ENCODE measurements at regions not wholly inside any gene's neighbourhood (a gene's known extent, or its start where the extent isn't known, plus 50 kb on each side); places are given as distances from the start of the nearest gene placed in this dataset.

DNA sequence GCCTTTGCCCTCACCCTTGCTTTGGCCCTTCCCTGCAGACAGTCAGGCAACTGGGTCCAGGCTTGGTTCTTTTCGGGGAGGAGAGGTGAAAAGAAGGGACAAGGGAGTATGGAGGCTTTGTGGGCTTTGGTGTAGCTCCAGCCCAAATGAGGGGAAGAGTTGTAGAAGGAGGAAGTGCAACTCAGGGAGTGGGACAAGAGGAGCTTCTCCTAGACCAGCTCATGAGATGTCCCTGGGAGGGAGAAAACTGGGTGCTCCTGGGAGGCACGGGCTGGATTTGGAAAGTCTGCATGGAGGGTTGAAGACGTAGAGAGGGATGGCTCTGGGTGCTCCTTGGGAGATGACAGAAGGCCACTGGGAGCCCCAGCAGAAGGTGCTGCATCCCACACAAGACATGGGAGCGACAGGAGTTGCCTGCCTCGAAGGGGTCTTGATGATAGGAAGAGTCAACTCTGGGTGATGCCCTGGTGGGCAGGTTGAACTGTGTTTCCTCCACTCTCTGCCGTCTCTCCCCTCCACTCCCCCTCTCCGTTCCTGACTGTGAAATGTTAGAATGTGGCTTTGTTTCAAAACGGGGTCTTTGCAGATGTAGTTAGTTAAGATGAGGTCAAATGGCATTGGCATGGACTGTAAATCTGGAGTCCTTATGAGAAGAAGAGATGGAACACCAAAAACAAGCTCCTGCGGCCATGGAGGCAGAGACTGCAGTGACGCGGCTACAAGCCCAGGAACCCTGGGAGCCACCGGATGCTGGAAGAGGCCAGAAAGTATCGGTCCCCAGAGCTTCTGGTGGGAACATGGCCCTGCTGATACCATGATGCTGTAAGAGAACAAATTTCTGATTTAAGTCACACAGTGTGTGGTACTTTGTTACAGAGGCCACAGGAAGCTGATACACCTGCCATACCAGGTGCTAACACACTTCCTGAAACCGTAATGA lies 298.5 kb downstream of the GLRX3 start:
- H3K4me3 ChIP-seq (ENCODE audit: insufficient read depth, low read depth, low read length, poor library complexity, severe bottlenecking): no peak overlapping the region
- H3K27me3 ChIP-seq (replicated peaks; ENCODE audit: control insufficient read depth, insufficient read depth, low read length, poor library complexity, severe bottlenecking): no peaks in the 10 kb centered on the region
- no peak for DNase-seq
- no peaks in the 10 kb centered on the region for H3K9me3 ChIP-seq (ENCODE audit: control insufficient read depth, low read length)
- no peaks in the 10 kb centered on the region for H3K36me3 ChIP-seq (ENCODE audit: control insufficient read depth, insufficient read depth, low read length)
- no peaks in the 10 kb centered on the region for H3K4me1 ChIP-seq (ENCODE audit: control insufficient read depth, insufficient read depth, low read length, poor library complexity, severe bottlenecking)
- H3K27ac ChIP-seq (ENCODE audit: insufficient read depth, low read length, poor library complexity, severe bottlenecking): no peak overlapping the region

DNA sequence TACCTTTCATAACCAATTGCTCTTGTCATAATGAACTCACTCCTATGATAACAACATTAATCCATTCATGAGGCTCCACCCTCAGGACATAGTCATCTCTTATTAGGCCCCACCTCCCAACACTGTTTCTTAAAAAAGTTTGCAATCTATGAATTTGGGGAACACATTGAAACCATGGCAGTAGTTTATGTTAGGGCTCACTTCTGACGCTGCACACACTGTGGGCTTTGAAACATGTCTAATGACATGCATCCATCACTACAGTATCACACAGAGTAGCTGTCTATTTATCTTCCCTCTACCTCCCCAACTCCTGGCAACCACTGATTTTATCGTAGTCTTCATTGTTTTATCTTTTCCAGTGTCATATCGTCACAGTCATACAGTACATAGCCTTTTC lies 299.8 kb downstream of the GLRX3 start:
- no peaks in the 10 kb centered on the region for H3K9me3 ChIP-seq (ENCODE audit: control insufficient read depth, low read length)
- DNase-seq: no peak
- H3K4me3 ChIP-seq (ENCODE audit: insufficient read depth, low read depth, low read length, poor library complexity, severe bottlenecking): no peak overlapping the region
- no peaks in the 10 kb centered on the region for H3K27me3 ChIP-seq (replicated peaks; ENCODE audit: control insufficient read depth, insufficient read depth, low read length, poor library complexity, severe bottlenecking)
- H3K27ac ChIP-seq (ENCODE audit: insufficient read depth, low read length, poor library complexity, severe bottlenecking): no peak overlapping the region
- H3K4me1 ChIP-seq (ENCODE audit: control insufficient read depth, insufficient read depth, low read length, poor library complexity, severe bottlenecking): no peaks in the 10 kb centered on the region
- H3K36me3 ChIP-seq (ENCODE audit: control insufficient read depth, insufficient read depth, low read length): no peaks in the 10 kb centered on the region

DNA sequence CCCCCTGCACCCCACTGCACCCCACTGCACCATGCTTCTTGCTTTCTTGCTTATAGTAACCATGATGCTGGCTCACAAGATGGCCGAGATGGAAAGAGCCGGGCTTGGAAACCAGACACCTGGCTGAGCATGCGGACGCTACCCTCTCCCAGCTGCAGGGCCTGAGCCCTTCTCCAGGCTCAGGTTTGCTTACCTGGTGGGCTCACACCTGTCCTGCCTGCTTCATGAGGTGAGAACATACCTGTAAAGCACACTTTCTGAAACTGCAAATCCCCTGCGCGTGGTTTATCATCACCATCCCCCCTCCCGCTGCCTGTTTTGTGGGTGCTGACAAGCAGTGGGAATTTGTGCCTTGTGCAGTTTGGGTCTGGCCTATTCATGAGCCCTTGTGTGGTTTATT lies 302.7 kb downstream of the GLRX3 start:
- no peak overlapping the region for H3K4me3 ChIP-seq (ENCODE audit: insufficient read depth, low read depth, low read length, poor library complexity, severe bottlenecking)
- H3K27ac ChIP-seq (ENCODE audit: insufficient read depth, low read length, poor library complexity, severe bottlenecking): no peak overlapping the region
- no peaks in the 10 kb centered on the region for H3K4me1 ChIP-seq (ENCODE audit: control insufficient read depth, insufficient read depth, low read length, poor library complexity, severe bottlenecking)
- no peaks in the 10 kb centered on the region for H3K9me3 ChIP-seq (ENCODE audit: control insufficient read depth, low read length)
- H3K36me3 ChIP-seq (ENCODE audit: control insufficient read depth, insufficient read depth, low read length): no peaks in the 10 kb centered on the region
- DNase-seq: no peak
- H3K27me3 ChIP-seq (replicated peaks; ENCODE audit: control insufficient read depth, insufficient read depth, low read length, poor library complexity, severe bottlenecking): no peaks in the 10 kb centered on the region

DNA sequence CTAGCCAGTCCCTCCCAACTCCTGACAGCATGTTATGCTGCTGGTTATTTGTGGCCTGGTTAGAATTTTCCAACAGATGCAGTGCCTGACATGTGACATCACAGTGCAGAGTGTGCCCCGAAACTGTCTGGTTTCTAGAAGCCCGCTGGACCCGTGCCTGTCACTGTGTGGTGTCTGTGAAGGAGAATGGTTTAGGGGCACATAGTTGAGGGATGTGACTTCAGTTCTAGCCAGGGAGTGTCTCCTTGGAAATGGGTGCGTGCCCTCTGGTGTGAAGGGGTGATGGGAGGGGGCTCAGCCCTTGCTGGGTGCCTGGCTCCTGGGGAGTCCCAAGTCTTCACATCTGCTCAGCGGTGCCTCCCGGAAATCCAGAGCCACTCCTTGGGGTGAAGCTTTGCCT lies 303.6 kb downstream of the GLRX3 start:
- H3K27me3 ChIP-seq (replicated peaks; ENCODE audit: control insufficient read depth, insufficient read depth, low read length, poor library complexity, severe bottlenecking): no peaks in the 10 kb centered on the region
- H3K4me1 ChIP-seq (ENCODE audit: control insufficient read depth, insufficient read depth, low read length, poor library complexity, severe bottlenecking): no peaks in the 10 kb centered on the region
- H3K4me3 ChIP-seq (ENCODE audit: insufficient read depth, low read depth, low read length, poor library complexity, severe bottlenecking): no peak overlapping the region
- no peak overlapping the region for H3K27ac ChIP-seq (ENCODE audit: insufficient read depth, low read length, poor library complexity, severe bottlenecking)
- H3K36me3 ChIP-seq (ENCODE audit: control insufficient read depth, insufficient read depth, low read length): no peaks in the 10 kb centered on the region
- no peak for DNase-seq
- no peaks in the 10 kb centered on the region for H3K9me3 ChIP-seq (ENCODE audit: control insufficient read depth, low read length)

DNA sequence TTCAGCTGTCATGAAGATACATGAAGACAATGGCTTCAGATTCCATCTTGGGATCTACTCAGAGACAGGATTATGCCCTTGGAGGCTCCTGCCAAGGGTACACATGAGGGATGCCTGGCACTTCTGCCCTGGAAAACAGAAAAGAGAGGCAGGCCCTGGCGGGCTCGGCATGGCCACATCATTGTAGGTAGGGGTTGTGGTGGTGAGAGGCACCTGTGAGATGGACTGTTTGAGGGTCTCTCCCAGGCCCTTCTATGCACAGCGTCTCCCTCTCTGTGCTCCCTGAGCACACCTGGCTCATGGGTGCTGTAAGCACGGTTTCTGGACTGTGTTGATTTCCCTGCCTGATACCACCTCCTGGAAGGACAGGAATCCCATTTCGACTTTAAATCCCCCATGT lies 304.3 kb downstream of the GLRX3 start:
- Histone ChIP-seq H3K27me3 (replicated peaks; ENCODE audit: control insufficient read depth, insufficient read depth, low read length, poor library complexity, severe bottlenecking) (no peaks in the 10 kb centered on the region), H3K4me3 (ENCODE audit: insufficient read depth, low read depth, low read length, poor library complexity, severe bottlenecking) (no peak overlapping the region), H3K27ac (ENCODE audit: insufficient read depth, low read length, poor library complexity, severe bottlenecking) (no peak overlapping the region), H3K4me1 (ENCODE audit: control insufficient read depth, insufficient read depth, low read length, poor library complexity, severe bottlenecking) (no peaks in the 10 kb centered on the region), H3K9me3 (ENCODE audit: control insufficient read depth, low read length) (no peaks in the 10 kb centered on the region), H3K36me3 (ENCODE audit: control insufficient read depth, insufficient read depth, low read length) (no peaks in the 10 kb centered on the region)
- DNase-seq: no peak

DNA sequence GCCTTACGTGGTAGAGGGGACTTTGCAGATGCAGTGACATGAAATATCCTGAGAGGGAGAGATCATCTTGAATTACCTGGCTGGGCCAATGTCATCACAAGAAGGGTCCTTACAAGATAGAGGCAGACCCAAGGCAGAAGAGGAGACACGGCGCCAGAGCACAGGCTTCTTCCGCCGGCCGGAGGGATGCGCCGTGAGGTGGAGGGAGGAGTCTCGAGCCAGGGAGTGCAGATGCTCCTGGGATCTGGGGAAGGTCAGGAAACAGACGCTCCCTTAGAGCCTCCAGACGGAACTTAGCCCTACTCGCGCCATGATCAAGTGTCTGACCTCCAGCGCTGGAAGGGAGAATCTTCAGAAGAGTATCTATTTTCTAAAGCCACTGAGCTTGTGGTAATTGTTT lies 304.8 kb downstream of the GLRX3 start:
- H3K4me1 ChIP-seq (ENCODE audit: control insufficient read depth, insufficient read depth, low read length, poor library complexity, severe bottlenecking): no peaks in the 10 kb centered on the region
- H3K27ac ChIP-seq (ENCODE audit: insufficient read depth, low read length, poor library complexity, severe bottlenecking): no peak overlapping the region
- DNase-seq: no peak
- H3K9me3 ChIP-seq (ENCODE audit: control insufficient read depth, low read length): no peaks in the 10 kb centered on the region
- H3K36me3 ChIP-seq (ENCODE audit: control insufficient read depth, insufficient read depth, low read length): no peaks in the 10 kb centered on the region
- H3K4me3 ChIP-seq (ENCODE audit: insufficient read depth, low read depth, low read length, poor library complexity, severe bottlenecking): no peak overlapping the region
- no peaks in the 10 kb centered on the region for H3K27me3 ChIP-seq (replicated peaks; ENCODE audit: control insufficient read depth, insufficient read depth, low read length, poor library complexity, severe bottlenecking)

DNA sequence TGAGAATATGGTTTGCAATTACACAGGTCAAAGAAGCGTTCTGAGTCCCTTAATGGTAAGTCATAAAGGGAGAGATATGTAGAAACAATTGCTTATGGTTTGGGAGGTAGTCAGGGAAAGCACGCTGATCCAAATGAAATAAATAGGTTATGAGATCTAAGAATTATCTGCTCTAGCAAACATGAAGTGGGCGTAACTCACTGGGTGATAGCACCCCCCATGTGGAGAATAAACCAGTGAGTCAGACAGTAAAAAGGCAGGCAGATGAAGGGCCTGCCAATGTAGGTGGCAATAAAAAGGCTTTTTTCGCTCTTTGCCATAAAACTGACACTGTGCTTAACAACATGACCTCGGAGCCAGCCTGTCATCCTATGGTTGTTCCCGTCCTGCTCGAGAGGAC lies 306.9 kb downstream of the GLRX3 start:
- no peak for DNase-seq
- H3K36me3 ChIP-seq (ENCODE audit: control insufficient read depth, insufficient read depth, low read length): no peaks in the 10 kb centered on the region
- no peaks in the 10 kb centered on the region for H3K4me1 ChIP-seq (ENCODE audit: control insufficient read depth, insufficient read depth, low read length, poor library complexity, severe bottlenecking)
- H3K27me3 ChIP-seq (replicated peaks; ENCODE audit: control insufficient read depth, insufficient read depth, low read length, poor library complexity, severe bottlenecking): no peaks in the 10 kb centered on the region
- no peak overlapping the region for H3K4me3 ChIP-seq (ENCODE audit: insufficient read depth, low read depth, low read length, poor library complexity, severe bottlenecking)
- no peak overlapping the region for H3K27ac ChIP-seq (ENCODE audit: insufficient read depth, low read length, poor library complexity, severe bottlenecking)
- no peaks in the 10 kb centered on the region for H3K9me3 ChIP-seq (ENCODE audit: control insufficient read depth, low read length)

DNA sequence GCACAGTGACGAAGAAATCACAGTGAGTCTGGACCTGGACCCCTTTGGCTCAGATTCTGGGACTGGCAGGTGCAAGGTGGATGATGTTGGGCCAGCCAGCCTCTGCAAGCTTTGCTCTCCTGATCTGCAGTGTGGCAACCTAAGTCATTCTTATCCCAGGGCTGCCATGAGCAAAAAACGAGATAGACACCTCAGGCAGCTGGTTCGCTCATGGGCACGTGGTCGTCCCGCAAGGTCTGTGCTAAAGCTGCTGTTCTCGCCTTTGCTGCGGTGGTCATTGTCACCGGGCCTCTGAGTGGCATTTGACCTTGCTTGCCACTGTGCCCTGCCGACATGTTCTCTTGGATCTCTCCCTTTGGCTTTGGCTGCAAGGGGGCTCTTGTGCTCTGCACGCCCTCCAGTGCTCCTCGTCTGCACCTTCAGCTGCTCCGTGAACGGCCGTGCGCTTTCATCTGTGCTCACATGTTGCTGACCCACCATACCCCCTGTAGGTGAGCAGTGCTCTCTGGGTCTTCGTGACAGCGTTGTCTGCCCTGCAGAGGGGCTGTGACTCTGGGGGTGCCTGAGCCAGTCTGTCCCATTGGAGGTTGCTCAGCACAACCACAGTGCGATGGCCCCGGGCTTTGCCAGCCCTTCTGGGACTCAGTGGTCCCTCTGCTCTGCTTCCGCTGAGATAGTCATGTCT lies 317.0 kb downstream of the GLRX3 start:
- Histone ChIP-seq H3K27me3 (replicated peaks; ENCODE audit: control insufficient read depth, insufficient read depth, low read length, poor library complexity, severe bottlenecking) (no peaks in the 10 kb centered on the region), H3K36me3 (ENCODE audit: control insufficient read depth, insufficient read depth, low read length) (no peaks in the 10 kb centered on the region), H3K4me3 (ENCODE audit: insufficient read depth, low read depth, low read length, poor library complexity, severe bottlenecking) (no peak overlapping the region), H3K27ac (ENCODE audit: insufficient read depth, low read length, poor library complexity, severe bottlenecking) (no peak overlapping the region), H3K9me3 (ENCODE audit: control insufficient read depth, low read length) (no peaks in the 10 kb centered on the region), H3K4me1 (ENCODE audit: control insufficient read depth, insufficient read depth, low read length, poor library complexity, severe bottlenecking) (no peaks in the 10 kb centered on the region)
- DNase-seq: no peak

DNA sequence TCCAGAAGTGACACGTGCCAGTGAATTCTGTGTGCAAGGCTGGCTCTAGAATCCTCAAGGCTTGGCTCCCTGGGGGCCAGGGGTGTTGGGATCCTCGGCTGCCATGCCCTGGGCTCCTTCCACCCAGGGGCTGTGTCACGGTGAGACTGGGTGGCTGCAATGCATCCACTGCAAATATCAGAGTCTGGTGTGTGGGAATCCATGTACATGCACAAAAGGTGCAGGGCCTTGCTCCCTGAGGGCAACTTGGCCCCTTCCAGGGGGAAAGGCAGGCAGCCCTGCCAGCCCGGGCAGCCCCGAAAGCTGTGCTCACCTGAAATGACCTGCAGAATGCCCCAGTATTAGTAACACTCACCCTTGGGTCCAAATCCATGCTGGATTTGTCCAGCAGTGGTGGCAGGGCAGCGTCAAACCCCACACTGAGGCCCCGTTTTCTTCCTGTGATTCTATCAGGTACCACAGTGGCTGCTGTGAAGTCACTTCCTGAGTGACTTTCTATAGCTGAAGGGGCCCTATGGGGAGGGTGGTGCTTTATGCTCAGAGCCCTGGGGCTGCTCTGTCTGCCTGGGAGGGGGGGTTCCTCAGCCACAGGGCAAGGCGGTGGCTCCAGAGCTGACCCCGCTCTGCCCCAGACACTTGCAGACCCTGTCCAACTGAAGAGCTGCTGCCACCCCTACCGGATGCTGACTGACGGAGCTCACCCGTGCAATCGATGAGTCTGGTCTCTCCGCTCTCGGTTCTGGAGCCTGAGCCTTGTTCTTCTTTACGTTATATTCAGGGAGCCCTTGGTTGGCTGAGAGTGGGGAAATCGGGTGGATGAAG lies 317.7 kb downstream of the GLRX3 start:
- DNase-seq: no peak
- H3K36me3 ChIP-seq (ENCODE audit: control insufficient read depth, insufficient read depth, low read length): no peaks in the 10 kb centered on the region
- no peaks in the 10 kb centered on the region for H3K9me3 ChIP-seq (ENCODE audit: control insufficient read depth, low read length)
- H3K27ac ChIP-seq (ENCODE audit: insufficient read depth, low read length, poor library complexity, severe bottlenecking): no peak overlapping the region
- H3K4me3 ChIP-seq (ENCODE audit: insufficient read depth, low read depth, low read length, poor library complexity, severe bottlenecking): no peak overlapping the region
- no peaks in the 10 kb centered on the region for H3K4me1 ChIP-seq (ENCODE audit: control insufficient read depth, insufficient read depth, low read length, poor library complexity, severe bottlenecking)
- H3K27me3 ChIP-seq (replicated peaks; ENCODE audit: control insufficient read depth, insufficient read depth, low read length, poor library complexity, severe bottlenecking): no peaks in the 10 kb centered on the region

Measured in effector memory CD4-positive, alpha-beta T cell (primary cell).